ENCODE measurements at regions not wholly inside any gene's neighbourhood (a gene's known extent, or its start where the extent isn't known, plus 50 kb on each side); places are given as distances from the start of the nearest gene placed in this dataset.
A peak's percentile ranks its signal among the peaks of the same experiment; 100 is the strongest.

GRCh38 chr16:88323546-88324330 lies 59.0 kb upstream of the ZNF469 start:
- no peak for ATAC-seq

- ATAC-seq: no peak
Measured at GRCh38 chr16:88325087-88325750, 57.5 kb upstream of the ZNF469 start.

- no peak for ATAC-seq
Measured at GRCh38 chr16:88325976-88326375, 56.8 kb upstream of the ZNF469 start.

- no peak for ATAC-seq
Measured at GRCh38 chr16:88326611-88327485, 55.9 kb upstream of the ZNF469 start.

GRCh38 chr16:88327561-88328312 lies 55.0 kb upstream of the ZNF469 start:
- ATAC-seq: no peak

GRCh38 chr16:88328313-88328980 lies 54.3 kb upstream of the ZNF469 start:
- no peak for ATAC-seq

- no peak for ATAC-seq
Measured at GRCh38 chr16:88329726-88330700, 52.7 kb upstream of the ZNF469 start.

GRCh38 chr16:88330971-88331890 lies 51.5 kb upstream of the ZNF469 start:
- no peak for ATAC-seq

GRCh38 chr16:88331989-88332920 lies 50.5 kb upstream of the ZNF469 start:
- ATAC-seq: peak; percentile 56

- peak; percentile 27 for ATAC-seq
Measured at GRCh38 chr16:88332921-88333825, 49.6 kb upstream of the ZNF469 start.
